CD4-positive, alpha-beta memory T cell (primary cell): ENCODE measurements at regions not wholly inside any gene's neighbourhood (a gene's known extent, or its start where the extent isn't known, plus 50 kb on each side); places are given as distances from the start of the nearest gene placed in this dataset.
A peak's percentile ranks its signal among the peaks of the same experiment; 100 is the strongest.

Experiments
- CTCF ChIA-PET: fragments of 350-600 bp; sonication (Branson Sonifier 250); formaldehyde crosslinking; loops from one replicate; lab custom pipeline; 2021; ENCODE audit warnings: inconsistent platforms; ENCODE audit not compliant: partially characterized antibody; lab: Charles Lee
- POLR2A ChIA-PET: fragments of 350-600 bp; sonication (Branson Sonifier 250); formaldehyde crosslinking; loops from one replicate; lab custom pipeline; 2021; ENCODE audit not compliant: partially characterized antibody; lab: Charles Lee
- DNase-seq, 5 donors: peaks; one replicate each; pipeline versions ENCODE4 v3.0.0 to v3.0.0-alpha.2; 2020 to 2022; ENCODE audit warnings: mixed read lengths in 1 of 5
- H3K27ac ChIP-seq: one replicate; pipeline ENCODE4 v1.7.0; 2013; ENCODE audit warnings: low read depth, low read length
- H3K27me3 ChIP-seq: 2 replicates; pipeline ENCODE4 v1.7.0; 2013; ENCODE audit warnings: mild to moderate bottlenecking, low read length, moderate library complexity; ENCODE audit not compliant: insufficient read depth
- H3K36me3 ChIP-seq: 2 replicates; pipeline ENCODE4 v1.7.0; 2013; ENCODE audit warnings: mild to moderate bottlenecking, low read length, moderate library complexity; ENCODE audit not compliant: insufficient read depth
- H3K4me1 ChIP-seq: 2 replicates; pipeline ENCODE4 v1.7.0; 2013; ENCODE audit warnings: mild to moderate bottlenecking, low read length, moderate library complexity; ENCODE audit not compliant: insufficient read depth
- H3K4me3 ChIP-seq, 2 donors: one replicate each; pipeline ENCODE4 v1.7.0; 2013; ENCODE audit warnings: low read length in 2 of 2, mild to moderate bottlenecking in 1 of 2
- H3K9me3 ChIP-seq, 2 donors: one replicate each; pipeline ENCODE4 v1.7.0; 2013; ENCODE audit warnings: low read length in 2 of 2, control low read depth in 1 of 2; ENCODE audit not compliant: control insufficient read depth in 1 of 2
- H3K27ac Mint-ChIP-seq, 7 donors: one replicate each; pipeline ENCODE4 v1.8.0; 2020 to 2021; ENCODE audit warnings: mixed read lengths in 7 of 7, mild to moderate bottlenecking in 6 of 7, inconsistent platforms in 3 of 7, moderate library complexity in 3 of 7
- H3K27me3 Mint-ChIP-seq, 2 donors: one replicate each; pipeline ENCODE4 v1.8.0; 2020 to 2021; ENCODE audit warnings: mixed read lengths in 2 of 2
- H3K36me3 Mint-ChIP-seq, 2 donors: one replicate each; pipeline ENCODE4 v1.8.0; 2020 to 2021; ENCODE audit warnings: mixed read lengths in 2 of 2, inconsistent platforms in 1 of 2, mild to moderate bottlenecking in 1 of 2
- H3K4me1 Mint-ChIP-seq, 4 donors: one replicate each; pipeline ENCODE4 v1.8.0; 2020 to 2021; ENCODE audit warnings: mixed read lengths in 4 of 4, mild to moderate bottlenecking in 1 of 4
- H3K4me3 Mint-ChIP-seq, 8 donors: one replicate each; pipeline ENCODE4 v1.8.0; 2020 to 2021; ENCODE audit warnings: mixed read lengths in 8 of 8, mild to moderate bottlenecking in 7 of 8, moderate library complexity in 6 of 8, inconsistent platforms in 3 of 8
- H3K9me3 Mint-ChIP-seq, 8 donors: one replicate each; pipeline ENCODE4 v1.8.0; 2020 to 2021; ENCODE audit warnings: mixed read lengths in 8 of 8, mild to moderate bottlenecking in 5 of 8, inconsistent platforms in 3 of 8, moderate library complexity in 1 of 8
- intact Hi-C: fragments of 100-400 bp; cut with micrococcal nuclease; formaldehyde crosslinking; loops from one replicate; pipeline ENCODE4 v1.15.1; 2023

- Histone ChIP-seq H3K27ac (no peak overlapping the region), H3K4me3 (no peak overlapping the region), H3K9me3 (no peaks in the 10 kb centered on the region), H3K36me3 (no peaks in the 10 kb centered on the region), H3K4me1 (no peaks in the 10 kb centered on the region), H3K27me3 (peaks cover 8% of the 10 kb centered on the region)
- H3K27ac Mint-ChIP-seq, result no peak overlapping the region
- ChIA-PET POLR2A (no interaction called here), CTCF (no interaction called here)
- peaks cover 23 to 31% of the 10 kb centered on the region in 2 donors for H3K27me3 Mint-ChIP-seq
- intact Hi-C loops, result no loop called here
- H3K36me3 Mint-ChIP-seq, result no peaks in the 10 kb centered on the region
- no peak for DNase-seq
- no peaks in the 10 kb centered on the region for H3K4me1 Mint-ChIP-seq
- no peak overlapping the region for H3K4me3 Mint-ChIP-seq
- H3K9me3 Mint-ChIP-seq, result peaks cover 3 to 23% (median 17%) of the 10 kb centered on the region in 8 donors
Observed at GRCh38 chr9:34802916-34803315, 93.0 kb upstream of the CCL21 start.

DNA sequence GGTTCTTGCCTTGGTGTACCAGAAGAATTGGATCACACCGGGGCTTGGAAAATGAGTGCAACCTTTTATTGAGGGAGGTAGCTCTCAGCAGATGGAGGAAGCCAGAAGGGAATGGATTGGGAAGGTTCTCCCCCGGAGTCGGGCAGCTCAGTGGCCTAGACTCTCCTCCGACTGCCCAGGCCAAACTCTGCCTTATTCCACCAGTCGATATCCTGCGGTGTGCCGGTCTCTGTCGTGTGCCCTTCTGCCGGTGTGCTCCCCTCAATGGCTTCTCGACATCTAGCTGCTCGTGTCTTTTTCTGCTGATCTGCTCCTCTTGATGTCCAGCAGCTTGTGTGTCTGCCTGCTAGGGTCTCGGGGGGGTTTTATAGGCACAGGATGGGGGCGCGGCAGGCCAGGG is 87.4 kb upstream of the CCL21 start:
- Mint-ChIP-seq H3K4me3 (no peak overlapping the region), H3K27ac (no peak overlapping the region), H3K9me3 (peaks cover 0 to 7% (median 0%) of the 10 kb centered on the region in 8 donors), H3K36me3 (no peaks in the 10 kb centered on the region), H3K4me1 (no peaks in the 10 kb centered on the region), H3K27me3 (peaks cover 34 to 41% of the 10 kb centered on the region in 2 donors)
- no peaks in the 10 kb centered on the region for H3K36me3 ChIP-seq
- H3K4me1 ChIP-seq, result no peaks in the 10 kb centered on the region
- H3K27ac ChIP-seq, result no peak overlapping the region
- H3K9me3 ChIP-seq, result no peaks in the 10 kb centered on the region
- intact Hi-C loops, result no loop called here
- DNase-seq, result peak in 1 of 5 donors; percentile 27
- peaks cover 13% of the 10 kb centered on the region for H3K27me3 ChIP-seq
- H3K4me3 ChIP-seq, result no peak overlapping the region
- POLR2A ChIA-PET, result no interaction called here
- CTCF ChIA-PET, result no interaction called here

- Mint-ChIP-seq H3K27me3 (peaks cover 29 to 40% of the 10 kb centered on the region in 2 donors), H3K9me3 (peaks cover 0 to 7% (median 0%) of the 10 kb centered on the region in 8 donors), H3K4me1 (no peaks in the 10 kb centered on the region), H3K27ac (no peak overlapping the region), H3K36me3 (no peaks in the 10 kb centered on the region), H3K4me3 (no peak overlapping the region)
- CTCF ChIA-PET, result no interaction called here
- Histone ChIP-seq H3K4me3 (no peak overlapping the region), H3K36me3 (no peaks in the 10 kb centered on the region), H3K9me3 (no peaks in the 10 kb centered on the region), H3K27me3 (peaks cover 13% of the 10 kb centered on the region), H3K27ac (no peak overlapping the region), H3K4me1 (no peaks in the 10 kb centered on the region)
- intact Hi-C loops, result no loop called here
- no peak for DNase-seq
- POLR2A ChIA-PET, result no interaction called here
Observed at GRCh38 chr9:34796924-34797323, 87.0 kb upstream of the CCL21 start.

GRCh38 chr9:34793428-34793827 is 83.5 kb upstream of the CCL21 start:
- H3K27me3 ChIP-seq, result peaks cover 10% of the 10 kb centered on the region

DNA sequence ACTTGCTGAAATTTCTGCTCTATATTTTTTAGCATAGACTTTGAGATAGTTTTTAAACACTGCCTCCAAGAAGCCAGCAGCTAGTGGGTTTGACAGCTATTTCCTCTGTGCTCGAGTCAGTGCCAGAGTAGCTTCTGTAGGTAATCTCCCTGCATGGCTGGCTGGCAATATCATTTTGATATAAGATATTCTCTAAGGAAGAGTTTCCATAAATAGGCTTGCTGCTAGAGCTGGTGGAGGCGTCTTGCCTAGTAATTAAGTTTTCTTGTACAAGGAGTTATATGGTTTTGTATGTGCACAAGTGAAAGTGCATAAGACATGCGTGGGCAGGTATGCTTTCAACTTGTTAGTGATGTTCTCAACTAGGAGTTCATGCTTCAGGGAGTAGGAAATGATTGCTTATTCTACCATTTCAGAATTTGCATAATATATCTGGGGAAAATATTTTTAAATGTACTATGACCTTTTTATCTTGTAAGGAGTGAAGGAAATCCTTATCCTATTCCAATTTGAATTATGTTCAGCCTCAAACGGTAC is 74.1 kb upstream of the CCL21 start:
- no peak overlapping the region for H3K27ac ChIP-seq
- no peaks in the 10 kb centered on the region for H3K36me3 ChIP-seq
- no peaks in the 10 kb centered on the region for H3K9me3 ChIP-seq
- no peak overlapping the region for H3K4me3 ChIP-seq
- ChIA-PET POLR2A (no interaction called here), CTCF (no interaction called here)
- no peaks in the 10 kb centered on the region for H3K4me1 ChIP-seq
- peaks cover 17 to 26% of the 10 kb centered on the region in 2 donors for H3K27me3 Mint-ChIP-seq
- no peak for DNase-seq
- no peaks in the 10 kb centered on the region for H3K36me3 Mint-ChIP-seq
- no peak overlapping the region for H3K4me3 Mint-ChIP-seq
- intact Hi-C loops, result no loop called here
- H3K4me1 Mint-ChIP-seq, result no peaks in the 10 kb centered on the region
- H3K27ac Mint-ChIP-seq, result no peak overlapping the region
- H3K27me3 ChIP-seq, result no peaks in the 10 kb centered on the region
- H3K9me3 Mint-ChIP-seq, result peaks cover 0 to 2% (median 0%) of the 10 kb centered on the region in 8 donors

More at GRCh38 chr9:34793428-34793827, 83.5 kb upstream of the CCL21 start:
- Mint-ChIP-seq H3K27ac (no peak overlapping the region), H3K4me1 (no peaks in the 10 kb centered on the region), H3K9me3 (peaks cover 0 to 4% (median 0%) of the 10 kb centered on the region in 8 donors), H3K4me3 (no peak overlapping the region), H3K27me3 (peaks cover 31 to 38% of the 10 kb centered on the region in 2 donors), H3K36me3 (no peaks in the 10 kb centered on the region)
- ChIA-PET CTCF (no interaction called here), POLR2A (no interaction called here)
- intact Hi-C loops, result no loop called here
- no peaks in the 10 kb centered on the region for H3K36me3 ChIP-seq
- no peaks in the 10 kb centered on the region for H3K4me1 ChIP-seq
- H3K27ac ChIP-seq, result no peak overlapping the region
- H3K9me3 ChIP-seq, result no peaks in the 10 kb centered on the region
- H3K4me3 ChIP-seq, result no peak overlapping the region
- DNase-seq, result no peak

DNA sequence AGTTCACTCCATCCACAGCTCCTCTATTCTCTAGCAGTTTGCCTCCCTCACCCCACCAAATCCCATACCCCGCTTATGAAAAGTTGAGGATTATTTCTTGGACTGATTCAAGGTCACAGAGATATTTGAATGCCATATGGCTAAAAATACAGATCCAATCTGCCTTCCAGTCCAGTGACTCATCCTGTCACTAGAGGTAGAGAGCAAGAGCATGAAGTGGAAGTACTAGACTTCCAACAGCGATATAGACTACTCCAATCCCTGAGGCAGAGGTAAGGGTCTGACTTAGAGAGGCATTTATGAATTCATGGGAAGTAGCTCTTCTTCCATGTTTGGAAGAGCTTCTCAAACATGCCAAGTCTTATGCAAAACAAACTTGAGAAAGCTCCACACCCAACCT is 72.4 kb upstream of the CCL21 start:
- H3K27ac Mint-ChIP-seq, result no peak overlapping the region
- H3K27me3 ChIP-seq, result no peaks in the 10 kb centered on the region
- peaks cover 13 to 16% of the 10 kb centered on the region in 2 donors for H3K27me3 Mint-ChIP-seq
- H3K27ac ChIP-seq, result no peak overlapping the region
- no peak overlapping the region for H3K4me3 Mint-ChIP-seq
- POLR2A ChIA-PET, result no interaction called here
- CTCF ChIA-PET, result no interaction called here
- no peak overlapping the region for H3K4me3 ChIP-seq
- H3K4me1 ChIP-seq, result no peaks in the 10 kb centered on the region
- intact Hi-C loops, result no loop called here
- H3K36me3 Mint-ChIP-seq, result no peaks in the 10 kb centered on the region
- no peaks in the 10 kb centered on the region for H3K9me3 Mint-ChIP-seq
- no peaks in the 10 kb centered on the region for H3K9me3 ChIP-seq
- no peaks in the 10 kb centered on the region for H3K4me1 Mint-ChIP-seq
- no peaks in the 10 kb centered on the region for H3K36me3 ChIP-seq
- DNase-seq, result no peak

DNA sequence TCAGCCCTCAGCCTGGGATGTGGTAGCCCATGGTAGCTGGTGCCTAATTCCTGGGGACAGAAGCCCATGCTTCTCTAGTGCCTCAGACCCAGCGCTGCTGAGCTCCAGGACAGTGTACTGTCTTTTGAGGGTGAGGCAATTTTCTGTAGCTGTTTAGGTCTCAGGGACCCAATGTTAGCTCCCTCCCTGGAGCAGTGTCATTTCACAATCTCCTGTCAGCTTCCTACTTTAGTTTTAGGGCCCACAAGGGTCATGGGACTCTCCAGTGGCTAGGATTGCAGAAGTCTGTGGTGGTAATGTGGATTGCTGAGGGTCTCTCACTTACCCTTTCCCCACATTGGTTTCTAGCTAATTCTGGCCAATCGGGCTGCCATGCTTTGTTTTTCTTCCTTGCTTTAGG is 67.7 kb upstream of the CCL21 start:
- no peak overlapping the region for H3K4me3 Mint-ChIP-seq
- Histone ChIP-seq H3K27ac (no peak overlapping the region), H3K36me3 (no peaks in the 10 kb centered on the region), H3K4me3 (no peak overlapping the region), H3K27me3 (no peaks in the 10 kb centered on the region), H3K9me3 (no peaks in the 10 kb centered on the region), H3K4me1 (no peaks in the 10 kb centered on the region)
- H3K4me1 Mint-ChIP-seq, result no peaks in the 10 kb centered on the region
- H3K27me3 Mint-ChIP-seq, result peaks cover 9 to 20% of the 10 kb centered on the region in 2 donors
- POLR2A ChIA-PET, result no interaction called here
- H3K9me3 Mint-ChIP-seq, result peaks cover 0 to 21% (median 11%) of the 10 kb centered on the region in 8 donors
- intact Hi-C loops, result no loop called here
- CTCF ChIA-PET, result no interaction called here
- DNase-seq, result no peak
- no peak overlapping the region for H3K27ac Mint-ChIP-seq
- H3K36me3 Mint-ChIP-seq, result no peaks in the 10 kb centered on the region

DNA sequence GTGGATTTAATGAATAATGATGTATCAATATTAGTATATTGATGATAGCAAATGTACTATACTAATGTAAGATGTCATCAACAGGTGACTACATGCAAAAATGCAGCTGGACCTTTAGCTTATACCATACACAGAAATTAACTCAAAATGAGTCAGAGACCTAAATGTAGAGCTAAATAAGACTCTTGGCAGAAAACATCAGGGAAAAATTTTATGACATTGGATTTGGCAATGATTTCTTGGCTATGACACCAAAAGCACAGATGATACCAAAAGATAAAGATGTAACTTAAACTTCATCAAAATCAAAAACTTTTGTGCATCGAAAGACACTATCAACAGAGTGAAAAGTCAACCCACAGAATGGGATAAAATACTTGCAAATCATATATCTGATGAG is 64.0 kb upstream of the CCL21 start:
- POLR2A ChIA-PET, result no interaction called here
- no peaks in the 10 kb centered on the region for H3K4me1 Mint-ChIP-seq
- no peak for DNase-seq
- no peaks in the 10 kb centered on the region for H3K36me3 Mint-ChIP-seq
- Histone ChIP-seq H3K36me3 (no peaks in the 10 kb centered on the region), H3K9me3 (no peaks in the 10 kb centered on the region), H3K4me1 (no peaks in the 10 kb centered on the region), H3K27me3 (no peaks in the 10 kb centered on the region), H3K4me3 (no peak overlapping the region), H3K27ac (no peak overlapping the region)
- peaks cover 0 to 21% (median 11%) of the 10 kb centered on the region in 8 donors for H3K9me3 Mint-ChIP-seq
- intact Hi-C loops, result no loop called here
- no peak overlapping the region for H3K27ac Mint-ChIP-seq
- no peak overlapping the region for H3K4me3 Mint-ChIP-seq
- CTCF ChIA-PET, result no interaction called here
- peaks cover 15 to 26% of the 10 kb centered on the region in 2 donors for H3K27me3 Mint-ChIP-seq
